Activated T-helper 2 cell treated with anti-CD3 and anti-CD28 coated beads, Interferon-gamma antibody, Interleukin-2, Interleukin-4, amounts not matched to agents 10 μg/mL and 5 μg/mL and 100 μg/mL, durations not matched to agents 14 hours and 24 hours and 36 hours (primary cell): ENCODE measurements at regions not wholly inside any gene's neighbourhood (a gene's known extent, or its start where the extent isn't known, plus 50 kb on each side); places are given as distances from the start of the nearest gene placed in this dataset.
A peak's percentile ranks its signal among the peaks of the same experiment; 100 is the strongest.

Experiments
- DNase-seq: peaks from one replicate; pipeline ENCODE4 v3.0.0; 2021; ENCODE audit warnings: low spot score
- H3K27ac Mint-ChIP-seq: one replicate; pipeline ENCODE4 v1.8.0; 2021; ENCODE audit warnings: mixed read lengths
- H3K27me3 Mint-ChIP-seq: one replicate; pipeline ENCODE4 v1.8.0; 2021; ENCODE audit warnings: low read depth, mixed read lengths
- H3K36me3 Mint-ChIP-seq: one replicate; pipeline ENCODE4 v1.8.0; 2021; ENCODE audit warnings: low read depth, mixed read lengths
- H3K4me1 Mint-ChIP-seq: one replicate; pipeline ENCODE4 v1.8.0; 2021; ENCODE audit warnings: low read depth, mixed read lengths
- H3K4me3 Mint-ChIP-seq: one replicate; pipeline ENCODE4 v1.8.0; 2021; ENCODE audit warnings: low read depth, mild to moderate bottlenecking, moderate library complexity, mixed read lengths
- H3K9me3 Mint-ChIP-seq: one replicate; pipeline ENCODE4 v1.8.0; 2021; ENCODE audit warnings: mixed read lengths
- intact Hi-C: fragments of 100-400 bp; cut with micrococcal nuclease; formaldehyde crosslinking; loops from one replicate; pipeline ENCODE4 v1.15.1; 2023

DNA sequence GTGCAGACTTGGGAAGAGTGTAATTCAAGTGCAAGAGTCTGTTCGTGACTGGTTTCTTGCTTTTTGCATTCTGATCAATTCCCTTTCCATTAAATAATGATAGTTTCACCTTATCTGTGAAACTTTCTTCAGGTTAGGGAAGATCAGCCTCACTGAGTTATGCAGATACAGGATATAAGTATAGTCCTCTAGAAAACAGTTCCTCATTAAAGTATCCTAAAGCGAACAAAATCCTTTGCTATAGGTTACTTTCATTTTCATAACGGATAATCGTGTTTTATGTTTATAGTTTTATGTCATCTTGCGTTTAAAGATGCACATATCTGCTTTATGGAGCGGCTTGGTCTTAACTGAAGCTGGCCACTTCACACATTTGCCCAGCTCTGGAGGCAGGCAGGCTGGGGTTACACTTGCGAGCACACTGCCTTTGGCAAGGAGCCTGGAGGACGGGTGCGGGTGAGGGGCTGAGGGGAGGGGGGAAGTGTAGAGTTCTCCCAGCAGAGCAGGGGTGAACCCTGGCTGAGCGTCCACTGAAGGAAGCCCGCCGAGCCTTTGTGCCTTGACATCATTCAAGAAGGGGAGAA is 123.5 kb upstream of the IFNGR1 start:
- Mint-ChIP-seq H3K4me3 (peak overlapping the region; percentile 70), H3K36me3 (no peaks in the 10 kb centered on the region), H3K27me3 (peaks cover 35% of the 10 kb centered on the region), H3K4me1 (peaks cover 18% of the 10 kb centered on the region), H3K27ac (no peak overlapping the region), H3K9me3 (no peaks in the 10 kb centered on the region)
- intact Hi-C loops = loop anchor here (1.0 to 5.0 kb wide), 2 partner anchors 73 to 300 kb away; no protein-coding TSS in a partner anchor
- DNase-seq = no peak

GRCh38 chr6:137341681-137342195 is 122.6 kb upstream of the IFNGR1 start:
- Mint-ChIP-seq H3K27ac (no peak overlapping the region), H3K36me3 (no peaks in the 10 kb centered on the region), H3K9me3 (no peaks in the 10 kb centered on the region), H3K4me3 (peak overlapping the region; percentile 28), H3K4me1 (peaks cover 18% of the 10 kb centered on the region), H3K27me3 (peaks cover 30% of the 10 kb centered on the region)
- intact Hi-C loops = loop anchor here (1.0 to 5.0 kb wide), 2 partner anchors 74 to 301 kb away; no protein-coding TSS in a partner anchor
- DNase-seq = no peak

DNA sequence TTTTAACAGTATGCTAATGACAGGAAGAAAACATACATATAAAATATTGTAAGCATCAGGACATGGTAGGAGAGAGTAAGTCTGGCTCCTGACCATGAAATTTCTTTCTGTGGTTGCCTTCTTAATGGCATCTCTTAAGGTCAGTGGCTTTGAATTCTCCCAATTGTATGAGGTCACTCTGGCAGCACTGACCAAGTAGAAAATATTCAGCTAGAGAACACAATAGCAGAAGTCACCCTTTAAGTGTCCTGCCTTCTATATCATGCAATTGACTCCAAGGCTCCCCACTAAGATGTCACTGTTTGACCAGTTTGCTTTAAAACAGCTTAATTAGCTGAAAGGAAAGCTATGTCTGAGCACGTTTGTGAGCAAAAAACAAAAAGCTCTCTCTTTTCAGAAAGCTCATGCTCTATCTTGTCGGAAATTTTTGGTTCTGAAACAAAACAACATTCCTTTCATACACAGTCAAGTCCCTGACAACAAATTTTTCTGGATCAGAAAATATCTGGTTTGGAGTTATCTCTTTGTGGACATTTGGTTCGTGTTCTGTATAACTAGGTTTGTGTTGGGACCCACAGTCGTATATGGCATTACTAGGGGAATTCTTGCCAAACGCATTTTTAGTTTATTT is 120.9 kb upstream of the IFNGR1 start:
- DNase-seq = no peak
- Mint-ChIP-seq H3K9me3 (no peaks in the 10 kb centered on the region), H3K36me3 (no peaks in the 10 kb centered on the region), H3K27ac (no peak overlapping the region), H3K4me1 (peaks cover 18% of the 10 kb centered on the region), H3K27me3 (peaks cover 40% of the 10 kb centered on the region), H3K4me3 (no peak overlapping the region)
- intact Hi-C loops = loop anchor here (5.0 kb wide), 1 partner anchor 302 kb away; no protein-coding TSS in a partner anchor

- Mint-ChIP-seq H3K9me3 (no peaks in the 10 kb centered on the region), H3K36me3 (no peaks in the 10 kb centered on the region), H3K4me3 (no peak overlapping the region), H3K4me1 (no peaks in the 10 kb centered on the region), H3K27me3 (peaks cover 61% of the 10 kb centered on the region), H3K27ac (no peak overlapping the region)
- intact Hi-C loops = no loop called here
- DNase-seq = no peak
Measured at GRCh38 chr6:137334884-137335283, 115.7 kb upstream of the IFNGR1 start.

GRCh38 chr6:137334094-137334493 is 114.9 kb upstream of the IFNGR1 start:
- no peaks in the 10 kb centered on the region for H3K4me1 Mint-ChIP-seq
- intact Hi-C loops = no loop called here

GRCh38 chr6:137332637-137333280 is 113.6 kb upstream of the IFNGR1 start:
- Mint-ChIP-seq H3K4me1 (no peaks in the 10 kb centered on the region), H3K36me3 (no peaks in the 10 kb centered on the region), H3K4me3 (no peak overlapping the region), H3K27me3 (peaks cover 53% of the 10 kb centered on the region), H3K9me3 (no peaks in the 10 kb centered on the region), H3K27ac (no peak overlapping the region)
- intact Hi-C loops = no loop called here
- no peak for DNase-seq

More at GRCh38 chr6:137334094-137334493, 114.9 kb upstream of the IFNGR1 start:
- H3K9me3 Mint-ChIP-seq = no peaks in the 10 kb centered on the region
- peaks cover 59% of the 10 kb centered on the region for H3K27me3 Mint-ChIP-seq
- H3K27ac Mint-ChIP-seq = no peak overlapping the region
- DNase-seq = no peak
- H3K36me3 Mint-ChIP-seq = no peaks in the 10 kb centered on the region
- H3K4me3 Mint-ChIP-seq = no peak overlapping the region

- no peak for DNase-seq
- intact Hi-C loops = no loop called here
- Mint-ChIP-seq H3K27ac (no peak overlapping the region), H3K4me3 (no peak overlapping the region), H3K27me3 (peaks cover 13% of the 10 kb centered on the region), H3K4me1 (peaks cover 4% of the 10 kb centered on the region), H3K36me3 (no peaks in the 10 kb centered on the region), H3K9me3 (no peaks in the 10 kb centered on the region)
Measured at GRCh38 chr6:137323860-137324259, 104.7 kb upstream of the IFNGR1 start.

- H3K36me3 Mint-ChIP-seq = no peaks in the 10 kb centered on the region
- intact Hi-C loops = no loop called here
- peaks cover 19% of the 10 kb centered on the region for H3K27me3 Mint-ChIP-seq
Measured at GRCh38 chr6:137320271-137320670, 101.1 kb upstream of the IFNGR1 start.

DNA sequence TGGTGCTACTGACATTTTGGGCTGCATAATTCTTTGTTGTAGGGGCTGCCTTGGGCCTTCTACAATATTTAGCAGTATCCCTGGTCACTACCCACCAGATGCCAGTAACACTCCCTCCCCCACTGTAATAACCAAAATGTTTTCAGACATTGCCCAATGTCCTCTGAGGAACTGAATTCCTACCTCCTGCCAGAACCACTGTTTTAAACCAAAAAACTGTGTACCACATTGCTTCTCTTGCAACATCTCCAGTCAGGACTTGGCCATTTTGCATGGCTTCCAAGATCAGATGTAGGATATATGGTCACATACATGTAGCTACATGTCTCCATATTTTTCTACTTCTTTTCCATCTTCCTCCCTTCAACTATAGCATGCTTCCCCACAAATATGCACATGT is 97.4 kb upstream of the IFNGR1 start:
- peaks cover 19% of the 10 kb centered on the region for H3K27me3 Mint-ChIP-seq
- H3K4me3 Mint-ChIP-seq = no peak overlapping the region
- H3K9me3 Mint-ChIP-seq = no peaks in the 10 kb centered on the region
- no peak overlapping the region for H3K27ac Mint-ChIP-seq
- no peak for DNase-seq
- intact Hi-C loops = loop anchor here (10.0 kb wide), 1 partner anchor 328 kb away; no protein-coding TSS in a partner anchor
- peaks cover 2% of the 10 kb centered on the region for H3K4me1 Mint-ChIP-seq
- H3K36me3 Mint-ChIP-seq = no peaks in the 10 kb centered on the region

More at GRCh38 chr6:137320271-137320670, 101.1 kb upstream of the IFNGR1 start:
- Mint-ChIP-seq H3K4me1 (no peaks in the 10 kb centered on the region), H3K4me3 (no peak overlapping the region), H3K9me3 (no peaks in the 10 kb centered on the region), H3K27ac (no peak overlapping the region)
- DNase-seq = no peak

GRCh38 chr6:137315081-137315480 is 95.9 kb upstream of the IFNGR1 start:
- no peak for DNase-seq
- intact Hi-C loops = loop anchor here (10.0 kb wide), 1 partner anchor 330 kb away; no protein-coding TSS in a partner anchor
- Mint-ChIP-seq H3K36me3 (no peaks in the 10 kb centered on the region), H3K9me3 (no peaks in the 10 kb centered on the region), H3K4me1 (peaks cover 2% of the 10 kb centered on the region), H3K27me3 (peaks cover 18% of the 10 kb centered on the region), H3K27ac (no peak overlapping the region), H3K4me3 (no peak overlapping the region)

DNA sequence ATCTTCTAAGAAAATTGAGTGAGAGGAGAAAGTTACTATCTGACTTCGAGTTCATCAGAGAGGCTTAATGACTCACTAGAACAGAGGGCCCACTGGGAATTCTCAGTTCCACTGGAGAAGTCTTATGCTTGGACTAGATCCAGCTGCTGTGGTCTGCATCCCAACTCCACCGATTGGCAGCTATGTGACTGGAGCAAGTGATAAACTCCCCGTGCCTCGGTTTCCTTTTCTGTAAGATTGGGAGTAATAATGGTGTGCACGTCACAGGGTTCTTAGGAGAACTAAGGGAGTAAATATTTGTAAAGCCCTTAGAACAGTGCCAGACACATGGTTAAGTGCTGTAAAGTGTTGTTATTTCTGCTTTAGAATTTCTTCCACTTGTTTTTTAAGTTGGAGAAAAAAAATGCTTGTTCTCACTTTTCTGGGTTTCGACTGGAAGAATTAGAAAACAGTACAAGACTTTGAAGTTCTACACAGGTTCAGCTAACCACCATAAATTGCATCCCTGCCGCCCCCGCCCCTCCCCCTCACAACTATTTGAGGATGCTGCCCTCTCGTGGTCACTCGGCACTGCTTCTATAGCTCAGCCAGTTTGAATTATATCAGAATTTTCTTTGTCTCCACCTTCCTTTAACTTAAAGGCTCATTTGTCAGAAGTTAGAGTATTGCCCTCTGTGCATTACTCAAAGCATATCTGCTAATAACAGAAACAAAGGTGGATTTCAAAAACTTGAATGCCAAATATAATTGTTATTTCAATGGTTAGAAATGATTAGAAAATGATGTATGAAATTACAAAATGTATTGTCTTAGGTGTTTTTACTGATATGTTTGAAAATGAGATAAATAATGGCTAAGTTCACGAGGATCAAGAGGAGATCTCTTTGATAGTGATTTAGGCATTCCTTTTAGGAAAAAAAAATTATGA is 95.0 kb upstream of the IFNGR1 start:
- peaks cover 3% of the 10 kb centered on the region for H3K4me1 Mint-ChIP-seq
- H3K36me3 Mint-ChIP-seq = no peaks in the 10 kb centered on the region
- DNase-seq = peak; percentile 23
- H3K27ac Mint-ChIP-seq = no peak overlapping the region
- intact Hi-C loops = loop anchor here (1.0 to 10.0 kb wide), 5 partner anchors 43 to 345 kb away; no protein-coding TSS in a partner anchor
- peaks cover 18% of the 10 kb centered on the region for H3K27me3 Mint-ChIP-seq
- no peaks in the 10 kb centered on the region for H3K9me3 Mint-ChIP-seq
- H3K4me3 Mint-ChIP-seq = no peak overlapping the region

- Mint-ChIP-seq H3K4me1 (peaks cover 7% of the 10 kb centered on the region), H3K36me3 (no peaks in the 10 kb centered on the region), H3K4me3 (no peak overlapping the region), H3K27ac (no peak overlapping the region), H3K27me3 (peaks cover 19% of the 10 kb centered on the region), H3K9me3 (no peaks in the 10 kb centered on the region)
- intact Hi-C loops = loop anchor here (2.0 to 10.0 kb wide), 2 partner anchors 332 to 344 kb away; no protein-coding TSS in a partner anchor
- no peak for DNase-seq
Measured at GRCh38 chr6:137313211-137313610, 94.0 kb upstream of the IFNGR1 start.
